ENCODE measurements at regions not wholly inside any gene's neighbourhood (a gene's known extent, or its start where the extent isn't known, plus 50 kb on each side); places are given as distances from the start of the nearest gene placed in this dataset.
"Not testable (repeated sequence)": the region's sequence is repeated elsewhere in the genome, so short reads cannot be mapped to it uniquely, and the experiment has no call there.

GRCh38 chr3:166279636-166280035 is 442.4 kb upstream of the BCHE start:
- no peaks in the 10 kb centered on the region for H3K36me3 Mint-ChIP-seq
- H3K27ac Mint-ChIP-seq = no peak overlapping the region
- no peak overlapping the region for H3K4me3 Mint-ChIP-seq
- H3K9me3 Mint-ChIP-seq = peaks cover 10% of the 10 kb centered on the region
- DNase-seq = no peak
- intact Hi-C loops (cut with micrococcal nuclease) = no loop called here
- CTCF ChIA-PET = no interaction called here
- POLR2A ChIA-PET = no interaction called here
- H3K27me3 Mint-ChIP-seq = no peaks in the 10 kb centered on the region
- H3K4me1 Mint-ChIP-seq (ENCODE audit: low read depth) = no peaks in the 10 kb centered on the region

- no peaks in the 10 kb centered on the region for H3K4me1 Mint-ChIP-seq (ENCODE audit: low read depth)
- ChIA-PET CTCF (no interaction called here), POLR2A (no interaction called here)
- intact Hi-C loops (cut with micrococcal nuclease) = no loop called here
- no peaks in the 10 kb centered on the region for H3K27me3 Mint-ChIP-seq
- no peak for DNase-seq
- peaks cover 9% of the 10 kb centered on the region for H3K9me3 Mint-ChIP-seq
- H3K4me3 Mint-ChIP-seq = no peak overlapping the region
- no peak overlapping the region for H3K27ac Mint-ChIP-seq
- no peaks in the 10 kb centered on the region for H3K36me3 Mint-ChIP-seq
Measured at GRCh38 chr3:166275024-166275390, 437.8 kb upstream of the BCHE start.

- no peak for DNase-seq
- POLR2A ChIA-PET = no interaction called here
- peaks cover 9% of the 10 kb centered on the region for H3K9me3 Mint-ChIP-seq
Measured at GRCh38 chr3:166274351-166275023, 437.3 kb upstream of the BCHE start.

DNA sequence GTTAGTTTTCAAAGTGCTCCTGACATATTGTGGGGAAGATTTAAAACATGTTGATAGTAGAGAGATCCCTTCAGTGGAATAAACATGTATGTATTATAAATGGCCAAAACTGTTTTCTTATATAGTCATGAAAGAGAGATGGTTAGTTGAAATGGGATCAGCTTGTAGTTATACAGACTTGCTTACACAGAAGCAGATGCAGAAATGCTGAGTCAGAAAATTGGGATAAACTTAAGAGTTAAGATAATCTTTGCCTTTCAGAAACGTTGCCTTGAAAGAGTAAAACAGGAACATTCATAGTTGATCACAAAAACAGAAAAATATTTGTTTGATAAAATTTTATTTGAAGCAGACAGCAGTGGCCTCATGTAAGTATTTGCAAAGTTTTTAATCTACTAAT is 433.2 kb upstream of the BCHE start:
- no peak for DNase-seq
- intact Hi-C loops (cut with micrococcal nuclease) = no loop called here
- H3K27me3 Mint-ChIP-seq = no peaks in the 10 kb centered on the region
- H3K27ac Mint-ChIP-seq = no peak overlapping the region
- CTCF ChIA-PET = no interaction called here
- H3K4me3 Mint-ChIP-seq = no peak overlapping the region
- H3K36me3 Mint-ChIP-seq = no peaks in the 10 kb centered on the region
- POLR2A ChIA-PET = no interaction called here
- H3K9me3 Mint-ChIP-seq = peaks cover 7% of the 10 kb centered on the region
- H3K4me1 Mint-ChIP-seq (ENCODE audit: low read depth) = no peaks in the 10 kb centered on the region

More at GRCh38 chr3:166274351-166275023, 437.3 kb upstream of the BCHE start:
- H3K4me1 Mint-ChIP-seq (ENCODE audit: low read depth) = no peaks in the 10 kb centered on the region
- no peaks in the 10 kb centered on the region for H3K36me3 Mint-ChIP-seq
- intact Hi-C loops (cut with micrococcal nuclease) = no loop called here
- CTCF ChIA-PET = no interaction called here
- H3K27ac Mint-ChIP-seq = no peak overlapping the region
- no peaks in the 10 kb centered on the region for H3K27me3 Mint-ChIP-seq
- no peak overlapping the region for H3K4me3 Mint-ChIP-seq

GRCh38 chr3:166265153-166265552 is 427.9 kb upstream of the BCHE start:
- DNase-seq = no peak
- H3K36me3 Mint-ChIP-seq = no peaks in the 10 kb centered on the region
- peaks cover 4% of the 10 kb centered on the region for H3K9me3 Mint-ChIP-seq
- H3K4me1 Mint-ChIP-seq (ENCODE audit: low read depth) = no peaks in the 10 kb centered on the region
- CTCF ChIA-PET = no interaction called here
- no peaks in the 10 kb centered on the region for H3K27me3 Mint-ChIP-seq
- H3K4me3 Mint-ChIP-seq = no peak overlapping the region
- intact Hi-C loops (cut with micrococcal nuclease) = no loop called here
- POLR2A ChIA-PET = no interaction called here
- H3K27ac Mint-ChIP-seq = no peak overlapping the region

GRCh38 chr3:166263460-166263859 is 426.2 kb upstream of the BCHE start:
- ChIA-PET CTCF (no interaction called here), POLR2A (no interaction called here)
- H3K27ac Mint-ChIP-seq = no peak overlapping the region
- no peaks in the 10 kb centered on the region for H3K36me3 Mint-ChIP-seq
- no peak overlapping the region for H3K4me3 Mint-ChIP-seq
- H3K9me3 Mint-ChIP-seq = peaks cover 4% of the 10 kb centered on the region
- H3K4me1 Mint-ChIP-seq (ENCODE audit: low read depth) = no peaks in the 10 kb centered on the region
- intact Hi-C loops (cut with micrococcal nuclease) = no loop called here
- DNase-seq = no peak
- no peaks in the 10 kb centered on the region for H3K27me3 Mint-ChIP-seq

- H3K9me3 Mint-ChIP-seq = peaks cover 11% of the 10 kb centered on the region
- H3K27me3 Mint-ChIP-seq; DNase-seq; H3K27ac Mint-ChIP-seq; H3K4me3 Mint-ChIP-seq; H3K36me3 Mint-ChIP-seq; H3K4me1 Mint-ChIP-seq (ENCODE audit: low read depth); CTCF ChIA-PET; POLR2A ChIA-PET; intact Hi-C loops (cut with micrococcal nuclease): not testable (repeated sequence)
Measured at GRCh38 chr3:166258293-166258850, 421.1 kb upstream of the BCHE start.

DNA sequence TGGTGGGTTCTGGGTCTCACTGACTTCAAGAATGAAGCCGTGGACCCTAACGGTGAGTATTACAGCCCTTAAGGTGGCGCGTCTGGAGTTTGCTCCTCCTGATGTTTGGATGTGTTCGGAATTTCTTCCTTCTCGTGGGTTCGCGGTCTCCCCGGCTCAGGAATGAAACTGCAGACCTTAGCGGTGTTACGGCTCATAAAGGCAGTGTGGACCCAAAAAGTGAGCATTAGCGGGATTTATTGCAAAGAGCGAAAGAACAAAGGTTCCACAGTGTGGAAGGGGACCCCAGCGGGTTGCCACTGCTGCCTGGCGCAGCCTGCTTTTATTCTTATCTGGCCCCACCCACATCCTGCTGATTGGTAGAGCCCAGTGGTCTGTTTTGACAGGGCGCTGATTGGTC is 420.5 kb upstream of the BCHE start:
- no peak overlapping the region for H3K4me3 Mint-ChIP-seq
- ChIA-PET CTCF (no interaction called here), POLR2A (no interaction called here)
- H3K4me1 Mint-ChIP-seq (ENCODE audit: low read depth) = no peaks in the 10 kb centered on the region
- H3K27me3 Mint-ChIP-seq = no peaks in the 10 kb centered on the region
- intact Hi-C loops (cut with micrococcal nuclease) = no loop called here
- H3K27ac Mint-ChIP-seq = no peak overlapping the region
- no peaks in the 10 kb centered on the region for H3K36me3 Mint-ChIP-seq
- H3K9me3 Mint-ChIP-seq = peaks cover 11% of the 10 kb centered on the region
- DNase-seq = no peak

DNA sequence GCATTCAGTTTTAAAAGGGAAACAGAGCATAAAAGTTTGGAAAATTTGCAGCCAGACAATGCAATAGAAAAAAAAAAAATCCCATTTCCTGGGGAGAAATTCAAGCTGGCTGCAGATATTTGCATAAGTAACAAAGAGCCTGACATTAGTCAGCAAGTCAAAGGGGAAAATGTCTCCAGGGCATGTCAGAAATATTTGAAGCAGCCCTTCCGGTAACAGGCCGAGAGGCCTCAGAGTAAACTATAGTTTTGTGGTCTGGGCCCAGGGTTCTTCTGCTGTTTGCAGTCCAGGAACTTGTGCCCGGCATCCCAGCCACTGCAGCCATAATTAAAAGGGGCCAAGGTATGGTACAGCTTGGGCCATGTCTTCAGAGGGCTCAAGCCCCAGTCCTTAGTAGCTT is 411.6 kb upstream of the BCHE start:
- peaks cover 12% of the 10 kb centered on the region for H3K9me3 Mint-ChIP-seq
- H3K4me1 Mint-ChIP-seq (ENCODE audit: low read depth) = no peaks in the 10 kb centered on the region
- no peak for DNase-seq
- no peak overlapping the region for H3K27ac Mint-ChIP-seq
- CTCF ChIA-PET = no interaction called here
- POLR2A ChIA-PET = no interaction called here
- no peaks in the 10 kb centered on the region for H3K36me3 Mint-ChIP-seq
- no peaks in the 10 kb centered on the region for H3K27me3 Mint-ChIP-seq
- no peak overlapping the region for H3K4me3 Mint-ChIP-seq
- intact Hi-C loops (cut with micrococcal nuclease) = no loop called here

GRCh38 chr3:166243511-166243910 is 406.3 kb upstream of the BCHE start:
- intact Hi-C loops (cut with micrococcal nuclease) = no loop called here
- POLR2A ChIA-PET = no interaction called here
- H3K36me3 Mint-ChIP-seq = no peaks in the 10 kb centered on the region
- DNase-seq = no peak
- H3K9me3 Mint-ChIP-seq = peaks cover 5% of the 10 kb centered on the region
- H3K27me3 Mint-ChIP-seq = no peaks in the 10 kb centered on the region
- CTCF ChIA-PET = no interaction called here
- no peaks in the 10 kb centered on the region for H3K4me1 Mint-ChIP-seq (ENCODE audit: low read depth)
- no peak overlapping the region for H3K27ac Mint-ChIP-seq
- H3K4me3 Mint-ChIP-seq = no peak overlapping the region

GRCh38 chr3:166223120-166223519 is 385.9 kb upstream of the BCHE start:
- intact Hi-C loops (cut with micrococcal nuclease) = no loop called here
- Mint-ChIP-seq H3K36me3 (no peaks in the 10 kb centered on the region), H3K27me3 (no peaks in the 10 kb centered on the region), H3K9me3 (peaks cover 18% of the 10 kb centered on the region), H3K27ac (no peak overlapping the region), H3K4me1 (ENCODE audit: low read depth) (no peaks in the 10 kb centered on the region), H3K4me3 (no peak overlapping the region)
- no peak for DNase-seq
- POLR2A ChIA-PET = no interaction called here
- CTCF ChIA-PET = no interaction called here

GRCh38 chr3:166211451-166211850 is 374.2 kb upstream of the BCHE start:
- DNase-seq = no peak
- no peak overlapping the region for H3K4me3 Mint-ChIP-seq
- intact Hi-C loops (cut with micrococcal nuclease) = no loop called here
- no peaks in the 10 kb centered on the region for H3K27me3 Mint-ChIP-seq
- POLR2A ChIA-PET = no interaction called here
- no peaks in the 10 kb centered on the region for H3K4me1 Mint-ChIP-seq (ENCODE audit: low read depth)
- CTCF ChIA-PET = no interaction called here
- no peak overlapping the region for H3K27ac Mint-ChIP-seq
- H3K36me3 Mint-ChIP-seq = no peaks in the 10 kb centered on the region
- peaks cover 16% of the 10 kb centered on the region for H3K9me3 Mint-ChIP-seq

- ChIA-PET CTCF (no interaction called here), POLR2A (no interaction called here)
- no peaks in the 10 kb centered on the region for H3K4me1 Mint-ChIP-seq (ENCODE audit: low read depth)
- no peaks in the 10 kb centered on the region for H3K36me3 Mint-ChIP-seq
- no peak overlapping the region for H3K27ac Mint-ChIP-seq
- intact Hi-C loops (cut with micrococcal nuclease) = no loop called here
- H3K27me3 Mint-ChIP-seq = no peaks in the 10 kb centered on the region
- no peak for DNase-seq
- no peak overlapping the region for H3K4me3 Mint-ChIP-seq
- peaks cover 13% of the 10 kb centered on the region for H3K9me3 Mint-ChIP-seq
Measured at GRCh38 chr3:166209701-166210100, 372.5 kb upstream of the BCHE start.
